ENCODE measurements at regions not wholly inside any gene's neighbourhood (a gene's known extent, or its start where the extent isn't known, plus 50 kb on each side); places are given as distances from the start of the nearest gene placed in this dataset.
A peak's percentile ranks its signal among the peaks of the same experiment; 100 is the strongest.

DNA sequence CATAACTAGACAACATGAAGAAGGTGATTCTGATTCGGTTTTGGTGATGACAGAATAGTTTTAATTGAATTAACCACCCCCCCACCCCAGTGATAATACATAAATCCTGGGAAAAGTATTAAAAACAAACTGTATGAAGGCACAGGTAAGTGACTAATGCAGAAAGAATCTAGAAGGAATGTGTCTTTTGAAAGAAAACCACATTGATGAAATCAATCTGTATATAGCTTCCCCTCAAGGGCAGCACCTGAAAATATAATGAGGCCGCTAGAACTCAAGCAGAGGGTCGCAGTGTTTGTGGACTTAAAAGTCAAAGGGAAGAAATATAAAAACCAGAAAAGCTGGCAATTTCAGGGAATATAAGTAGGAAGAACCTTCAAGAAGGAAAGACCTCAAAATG lies 580.5 kb upstream of the CHORDC1 start:
- Histone ChIP-seq H3K4me2 (ENCODE audit: low read length) (peak overlapping the region; percentile 86), H3K4me1 (ENCODE audit: insufficient read depth, low read length) (peaks cover 28% of the 10 kb centered on the region), H3K9me2 (replicated peaks; ENCODE audit: low read length) (no peaks in the 10 kb centered on the region), H3K4me3 (ENCODE audit: low read length) (peak overlapping the region; percentile 61), H3K9ac (ENCODE audit: low read length) (no peak overlapping the region), H3K27ac (ENCODE audit: low read length) (peak overlapping the region; percentile 29; the same call in 1 of the 2 replicates), H3F3A (ENCODE audit: low read length, unreplicated experiment) (no peaks in the 10 kb centered on the region), H2AFZ (ENCODE audit: low read length) (peak overlapping the region; percentile 74), H3K36me3 (ENCODE audit: low read depth, low read length) (no peaks in the 10 kb centered on the region), H3K27me3 (ENCODE audit: low read length) (no peaks in the 10 kb centered on the region), H3K79me2 (ENCODE audit: low read length) (no peaks in the 10 kb centered on the region), H3K9me3 (ENCODE audit: low read length) (no peaks in the 10 kb centered on the region), H4K20me1 (ENCODE audit: low read length) (no peaks in the 10 kb centered on the region)
- BruUV-seq (replicated peaks), result no TSS peak
- DNase-seq (peak; percentile 89), ATAC-seq (peak; percentile 67)
- intact Hi-C loops (cut with micrococcal nuclease), result no loop called here
- CTCF ChIA-PET, result no interaction called here
- POLR2A ChIA-PET (ENCODE audit: unreplicated experiment), result interaction anchor here (0.6 to 0.7 kb wide), 2 partner anchors 35 to 157 kb away, joined by 4 to 5 read pairs; no protein-coding TSS in a partner anchor
- TF ChIP-seq EZH2 (IDR thresholded peaks at IDR 0.05; ENCODE audit: low read length, unreplicated experiment), result no peak
- TF ChIP-seq EZH2phosphoT487 (IDR thresholded peaks at IDR 0.05; ENCODE audit: borderline replicate concordance, low read length), result no peak
- no peak for TF ChIP-seq CTCF (conservative IDR thresholded peaks at IDR 0.05; ENCODE audit: low read depth, low read length)

DNA sequence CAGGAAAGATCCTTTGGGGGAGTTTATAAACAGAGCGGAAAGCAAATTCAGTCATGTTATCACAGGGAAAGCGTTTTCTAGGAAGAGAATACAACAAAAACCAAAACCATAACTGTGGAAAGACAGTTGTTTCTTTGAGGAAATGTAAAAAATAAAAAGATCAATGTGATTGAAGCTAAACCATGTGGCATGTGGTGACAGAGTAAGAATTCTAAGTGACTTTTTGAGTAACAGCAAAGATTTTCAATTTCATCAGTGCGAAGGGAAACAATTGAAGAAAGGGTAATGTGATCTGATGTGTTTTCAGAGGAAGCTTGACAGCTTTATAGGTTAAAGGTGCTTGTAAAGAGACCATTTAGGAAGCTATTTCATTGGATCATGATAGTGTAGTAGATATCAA lies 575.9 kb upstream of the CHORDC1 start:
- POLR2A ChIA-PET (ENCODE audit: unreplicated experiment), result no interaction called here
- Histone ChIP-seq H3K9me3 (ENCODE audit: low read length) (no peaks in the 10 kb centered on the region), H3K79me2 (ENCODE audit: low read length) (no peaks in the 10 kb centered on the region), H2AFZ (ENCODE audit: low read length) (no peak overlapping the region), H3K4me3 (ENCODE audit: low read length) (no peak overlapping the region), H3K4me2 (ENCODE audit: low read length) (no peak overlapping the region), H3K27ac (ENCODE audit: low read length) (no peak overlapping the region), H3K9ac (ENCODE audit: low read length) (no peak overlapping the region), H3K4me1 (ENCODE audit: insufficient read depth, low read length) (peaks cover 9% of the 10 kb centered on the region), H3F3A (ENCODE audit: low read length, unreplicated experiment) (no peaks in the 10 kb centered on the region), H3K9me2 (replicated peaks; ENCODE audit: low read length) (no peaks in the 10 kb centered on the region), H4K20me1 (ENCODE audit: low read length) (no peaks in the 10 kb centered on the region), H3K36me3 (ENCODE audit: low read depth, low read length) (no peaks in the 10 kb centered on the region), H3K27me3 (ENCODE audit: low read length) (no peaks in the 10 kb centered on the region)
- TF ChIP-seq EZH2phosphoT487 (IDR thresholded peaks at IDR 0.05; ENCODE audit: borderline replicate concordance, low read length) (no peak), EZH2 (IDR thresholded peaks at IDR 0.05; ENCODE audit: low read length, unreplicated experiment) (no peak), CTCF (conservative IDR thresholded peaks at IDR 0.05; ENCODE audit: low read depth, low read length) (no peak)
- DNase-seq (no peak), ATAC-seq (no peak)
- intact Hi-C loops (cut with micrococcal nuclease), result no loop called here
- BruUV-seq (replicated peaks), result no TSS peak
- CTCF ChIA-PET, result no interaction called here

DNA sequence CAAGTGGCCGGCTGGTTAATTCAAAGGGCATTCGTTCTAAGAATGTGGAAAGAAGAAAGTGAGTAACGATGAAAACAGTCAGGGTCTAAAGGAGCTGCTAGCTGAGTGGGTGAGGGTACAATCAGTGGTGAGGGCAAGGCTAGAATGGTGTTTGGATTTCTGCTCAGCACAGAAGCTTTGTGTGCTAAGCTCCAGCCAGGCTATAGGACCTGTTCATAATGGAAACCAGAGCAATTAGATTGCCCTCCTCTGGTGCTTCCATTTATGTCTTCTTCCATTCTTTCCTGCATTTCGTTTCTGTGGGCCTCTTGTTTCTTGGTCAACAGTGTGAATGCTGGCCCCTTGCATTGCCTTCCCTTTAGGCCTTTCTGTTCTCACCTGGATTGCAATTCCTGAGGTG lies 572.9 kb upstream of the CHORDC1 start:
- no peak overlapping the region for H3K27ac ChIP-seq (ENCODE audit: low read length)
- H3K9me2 ChIP-seq (replicated peaks; ENCODE audit: low read length), result no peaks in the 10 kb centered on the region
- no peaks in the 10 kb centered on the region for H4K20me1 ChIP-seq (ENCODE audit: low read length)
- H3F3A ChIP-seq (ENCODE audit: low read length, unreplicated experiment), result no peaks in the 10 kb centered on the region
- DNase-seq (no peak), ATAC-seq (no peak)
- no peaks in the 10 kb centered on the region for H3K36me3 ChIP-seq (ENCODE audit: low read depth, low read length)
- H3K79me2 ChIP-seq (ENCODE audit: low read length), result no peaks in the 10 kb centered on the region
- H3K4me2 ChIP-seq (ENCODE audit: low read length), result no peak overlapping the region
- intact Hi-C loops (cut with micrococcal nuclease), result no loop called here
- H3K27me3 ChIP-seq (ENCODE audit: low read length), result no peaks in the 10 kb centered on the region
- ChIA-PET POLR2A (ENCODE audit: unreplicated experiment) (no interaction called here), CTCF (no interaction called here)
- no peak overlapping the region for H3K9ac ChIP-seq (ENCODE audit: low read length)
- H2AFZ ChIP-seq (ENCODE audit: low read length), result no peak overlapping the region
- 0 out of 2 replicates have a peak, but pooled peaks cover 6% of the 10 kb centered on the region for H3K4me1 ChIP-seq (ENCODE audit: insufficient read depth, low read length)
- no peak overlapping the region for H3K4me3 ChIP-seq (ENCODE audit: low read length)
- no TSS peak for BruUV-seq (replicated peaks)
- TF ChIP-seq CTCF (conservative IDR thresholded peaks at IDR 0.05; ENCODE audit: low read depth, low read length), result no peak
- TF ChIP-seq EZH2phosphoT487 (IDR thresholded peaks at IDR 0.05; ENCODE audit: borderline replicate concordance, low read length), result no peak
- TF ChIP-seq EZH2 (IDR thresholded peaks at IDR 0.05; ENCODE audit: low read length, unreplicated experiment), result no peak
- no peaks in the 10 kb centered on the region for H3K9me3 ChIP-seq (ENCODE audit: low read length)
